DMS153 treated with DMSO at 0.1 percent for 48 hours (cell line): ENCODE measurements at regions not wholly inside any gene's neighbourhood (a gene's known extent, or its start where the extent isn't known, plus 50 kb on each side); places are given as distances from the start of the nearest gene placed in this dataset.
"Not testable (repeated sequence)": the region's sequence is repeated elsewhere in the genome, so short reads cannot be mapped to it uniquely, and the experiment has no call there.

Experiments
- DNase-seq: peaks from one replicate; lab custom pipeline; 2025; ENCODE audit not compliant: unreplicated experiment; lab: John Stamatoyannopoulos, UW

GRCh38 chr3:144875211-144875610, 903.6 kb downstream of the DIPK2A start:
- no peak for DNase-seq

DNA sequence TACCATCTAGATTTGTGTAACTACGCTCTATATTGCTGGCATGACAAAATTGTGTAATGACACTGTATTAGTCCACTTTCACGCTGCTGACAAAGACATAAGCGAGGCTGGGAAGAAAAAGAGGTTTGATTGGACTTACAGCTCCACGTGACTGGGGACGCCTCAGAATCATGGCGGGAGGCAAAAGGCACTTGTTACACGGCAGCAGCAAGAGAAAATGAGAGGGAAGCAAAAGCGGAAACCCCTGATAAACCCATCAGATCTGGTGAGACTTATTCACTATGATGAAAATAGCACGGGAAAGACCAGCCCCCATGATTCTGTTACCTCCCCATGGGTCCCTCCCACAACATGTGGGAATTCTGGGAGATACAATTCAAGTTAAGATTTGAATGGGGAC, 905.7 kb downstream of the DIPK2A start:
- no peak for DNase-seq

GRCh38 chr3:144879701-144880100, 908.1 kb downstream of the DIPK2A start:
- DNase-seq, result no peak

GRCh38 chr3:144893980-144894379, 922.4 kb downstream of the DIPK2A start:
- no peak for DNase-seq

DNA sequence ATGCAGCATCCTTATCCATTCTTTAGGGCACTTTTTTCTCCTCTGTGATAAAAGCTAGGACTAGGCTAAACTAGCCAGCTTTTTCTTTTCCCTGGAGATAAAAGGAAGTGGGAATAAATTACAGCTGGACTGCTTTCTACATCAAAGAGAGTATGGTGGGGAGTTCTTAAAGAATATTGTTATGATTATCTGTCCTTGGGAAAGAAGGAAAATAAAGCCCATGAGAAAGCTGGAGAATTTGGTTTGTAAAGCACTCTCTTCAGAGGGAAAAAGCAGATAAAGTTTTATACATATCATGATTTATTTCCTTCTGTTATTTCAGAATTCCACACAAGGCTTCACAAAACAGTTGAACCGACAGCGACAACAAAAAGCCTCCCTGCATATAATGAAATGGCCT, 923.0 kb downstream of the DIPK2A start:
- DNase-seq, result no peak

DNA sequence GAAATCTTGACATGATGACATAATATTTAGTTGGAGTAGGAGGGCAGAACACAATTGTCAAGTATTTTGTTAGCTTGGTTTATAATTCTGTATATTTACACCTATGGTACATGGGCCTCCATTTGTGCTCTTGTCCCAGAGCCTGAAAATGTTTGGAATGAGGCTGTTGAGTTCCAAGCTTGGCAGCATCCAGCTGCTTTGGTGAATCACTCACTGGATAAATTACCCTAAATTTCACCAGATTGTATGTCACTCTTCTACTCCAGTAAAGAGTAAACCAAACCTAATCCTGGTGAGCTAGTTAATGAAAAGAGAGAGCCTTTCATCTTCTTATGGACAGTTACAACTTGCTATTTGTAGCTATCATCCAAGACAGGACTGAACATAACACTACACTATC, 928.7 kb downstream of the DIPK2A start:
- no peak for DNase-seq

GRCh38 chr3:144907581-144907980, 936.0 kb downstream of the DIPK2A start:
- not testable (repeated sequence) for DNase-seq

GRCh38 chr3:144912968-144913367, 941.3 kb downstream of the DIPK2A start:
- DNase-seq, result no peak

- DNase-seq, result no peak
Measured at GRCh38 chr3:144915202-144915601, 943.6 kb downstream of the DIPK2A start.

GRCh38 chr3:144921710-144922109, 950.1 kb downstream of the DIPK2A start:
- no peak for DNase-seq

DNA sequence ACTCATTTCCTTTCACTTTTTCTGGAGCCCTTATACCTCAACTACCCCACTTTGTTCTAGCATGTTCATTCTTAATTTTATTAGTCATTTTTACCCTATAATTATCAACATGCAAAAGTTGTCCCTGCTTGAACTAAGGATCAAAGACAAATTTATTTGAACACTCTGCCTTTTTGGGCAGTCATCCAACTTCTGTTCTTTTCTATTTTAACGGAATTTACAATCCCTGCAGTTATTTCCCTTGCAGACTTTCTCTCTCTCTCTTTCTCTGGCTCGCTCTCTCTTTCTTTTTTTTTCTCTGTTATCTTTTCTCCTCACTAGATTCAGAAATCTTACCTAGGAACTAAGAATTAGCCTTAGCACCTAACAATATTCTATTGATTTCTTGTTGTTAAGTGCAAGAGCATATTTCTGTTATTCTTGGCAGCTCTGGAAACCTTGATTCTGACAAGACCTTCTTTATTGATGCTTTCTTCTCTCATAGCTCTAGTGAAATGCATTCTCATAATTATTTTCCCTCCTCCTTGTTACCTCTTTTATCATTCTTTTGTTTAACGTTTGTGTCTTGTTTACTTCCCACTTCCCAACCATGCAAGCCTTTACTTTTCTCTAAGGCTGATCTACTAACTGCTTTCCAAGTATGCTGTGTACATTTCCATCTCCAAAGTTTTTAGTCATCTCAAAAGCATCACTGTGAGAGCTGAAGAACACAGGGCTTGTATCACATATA, 951.6 kb downstream of the DIPK2A start:
- DNase-seq, result no peak

DNA sequence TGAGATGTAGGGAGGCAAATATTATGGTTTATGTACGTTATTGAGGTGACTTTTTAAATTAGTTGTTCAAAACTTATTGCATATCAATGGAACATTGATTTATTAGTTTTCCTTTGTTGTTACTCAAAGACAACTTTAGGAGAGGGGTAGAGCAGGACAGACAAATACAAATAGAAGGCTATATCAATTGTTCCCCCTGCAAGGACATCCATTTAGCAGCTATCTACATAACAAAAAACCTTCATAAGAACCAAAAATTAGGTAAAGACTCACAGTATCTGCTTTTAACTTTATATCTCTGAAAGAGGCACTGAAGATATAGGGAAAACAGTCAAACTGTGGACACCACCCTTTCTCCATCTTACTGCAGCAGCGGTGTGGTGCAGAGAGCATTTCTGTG, 958.8 kb downstream of the DIPK2A start:
- no peak for DNase-seq

DNA sequence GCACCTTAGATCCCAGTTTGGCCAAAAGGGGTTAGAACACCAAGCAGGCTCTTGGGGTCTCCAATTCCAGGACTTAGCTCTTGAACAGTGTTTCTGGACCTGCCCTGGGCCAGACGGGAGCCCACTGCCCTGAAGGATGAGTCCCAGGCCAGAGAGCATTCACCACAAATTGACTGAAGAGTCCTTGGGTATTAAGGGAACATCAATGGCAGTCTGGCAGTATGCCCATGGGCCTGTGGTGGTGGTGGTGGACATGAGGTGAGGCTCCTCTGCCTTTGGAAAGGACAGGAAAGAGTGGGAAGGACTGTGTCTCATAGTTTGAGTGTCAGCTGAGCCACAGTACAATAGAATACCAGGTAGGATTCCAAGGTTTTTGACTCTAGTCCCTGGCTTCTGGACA, 960.0 kb downstream of the DIPK2A start:
- DNase-seq, result no peak

DNA sequence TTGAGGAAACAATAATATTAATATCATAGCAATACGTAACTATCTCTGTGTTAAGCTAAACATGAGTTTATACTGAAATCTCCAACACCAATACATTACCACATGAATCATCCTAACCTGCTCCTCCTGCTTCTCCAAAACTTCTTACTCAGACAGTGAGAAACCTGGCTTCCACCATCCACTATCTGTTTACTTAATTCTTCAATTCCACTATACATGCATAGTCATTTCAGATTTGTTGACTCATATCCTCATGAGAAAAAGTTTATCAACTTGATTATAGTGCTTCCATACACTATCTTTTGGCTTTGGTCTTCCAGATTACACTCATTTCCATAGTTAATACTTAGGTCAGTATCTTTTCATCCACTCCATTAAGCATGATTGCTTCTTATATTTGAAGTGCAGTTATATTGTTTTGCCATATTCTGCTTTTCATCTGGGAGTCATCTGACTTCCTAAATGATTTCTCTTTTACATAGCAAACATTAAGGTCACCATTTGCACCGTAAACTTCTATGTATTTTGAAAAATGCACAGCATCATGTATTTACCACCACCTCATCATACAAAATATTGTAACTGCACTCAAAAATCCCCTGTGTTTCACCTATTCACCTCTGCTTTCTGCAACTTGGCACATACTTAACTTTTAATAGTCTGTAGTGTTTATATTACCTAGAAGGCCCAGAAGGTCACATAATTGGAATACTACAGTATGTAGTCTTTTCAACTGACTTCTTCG, 970.6 kb downstream of the DIPK2A start:
- DNase-seq, result no peak

- DNase-seq, result no peak
Measured at GRCh38 chr3:144942838-144943197, 971.2 kb downstream of the DIPK2A start.

DNA sequence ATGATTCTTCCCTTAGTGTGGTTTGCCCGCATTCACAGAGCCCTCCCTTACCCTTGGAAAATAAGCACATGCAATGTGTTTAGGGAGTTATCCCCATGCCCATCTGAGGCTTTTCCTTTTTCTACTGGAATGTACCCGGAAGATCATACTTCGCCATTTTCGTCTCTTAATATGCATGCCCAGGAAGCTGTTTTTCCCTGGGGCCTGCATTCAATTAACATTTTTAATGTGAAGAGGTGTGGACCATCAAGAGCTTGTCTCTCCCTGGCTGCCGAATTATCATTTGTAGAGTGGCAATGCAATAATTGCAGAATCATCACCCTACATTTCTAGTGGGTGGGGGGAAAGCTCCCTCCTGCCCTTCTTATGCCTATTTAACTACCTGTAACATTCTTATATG, 976.3 kb downstream of the DIPK2A start:
- no peak for DNase-seq

DNA sequence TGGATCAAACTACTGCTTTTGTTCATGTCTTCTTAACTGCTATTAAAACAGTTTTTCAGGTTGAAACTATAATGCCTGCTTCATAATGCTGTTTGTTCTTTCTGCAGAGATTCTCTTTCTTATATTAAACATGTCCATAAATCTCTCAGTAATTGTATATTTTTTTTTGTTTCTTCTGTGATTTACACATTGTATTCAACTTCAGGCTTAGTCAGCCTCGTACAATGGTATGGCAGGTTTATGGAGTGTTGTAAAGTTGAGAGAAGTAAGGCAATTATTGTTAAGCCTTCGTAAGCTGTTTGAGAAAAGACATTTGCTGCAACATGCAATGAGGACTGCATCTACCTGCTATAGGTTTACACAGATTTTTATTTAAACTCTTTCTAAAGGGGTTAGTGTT, 977.1 kb downstream of the DIPK2A start:
- peak; percentile 19 for DNase-seq

DNA sequence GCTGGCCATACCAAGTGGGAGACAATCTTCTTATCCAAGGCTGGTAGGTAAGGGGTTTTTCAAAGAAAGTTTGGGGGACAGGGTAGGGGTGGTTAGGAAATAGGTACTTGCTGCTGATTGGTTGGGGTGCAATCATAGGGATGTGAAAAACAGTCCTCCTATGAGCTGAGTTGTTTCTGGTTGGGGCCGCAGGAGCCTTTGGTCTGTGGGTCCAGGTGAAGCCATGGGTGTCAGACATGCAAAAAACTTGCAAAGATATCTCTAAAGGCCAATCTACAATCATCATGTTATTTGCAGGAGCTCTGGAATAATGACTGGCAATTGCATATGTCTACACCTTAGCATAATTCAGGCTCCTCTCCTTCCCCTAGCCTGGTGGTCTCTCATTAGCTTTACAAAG, 982.3 kb downstream of the DIPK2A start:
- DNase-seq, result no peak

- no peak for DNase-seq
Measured at GRCh38 chr3:144957398-144958101, 985.9 kb downstream of the DIPK2A start.

- no peak for DNase-seq
Measured at GRCh38 chr3:144963810-144964209, 992.2 kb downstream of the DIPK2A start.

GRCh38 chr3:144966560-144966959, 994.9 kb downstream of the DIPK2A start:
- no peak for DNase-seq

DNA sequence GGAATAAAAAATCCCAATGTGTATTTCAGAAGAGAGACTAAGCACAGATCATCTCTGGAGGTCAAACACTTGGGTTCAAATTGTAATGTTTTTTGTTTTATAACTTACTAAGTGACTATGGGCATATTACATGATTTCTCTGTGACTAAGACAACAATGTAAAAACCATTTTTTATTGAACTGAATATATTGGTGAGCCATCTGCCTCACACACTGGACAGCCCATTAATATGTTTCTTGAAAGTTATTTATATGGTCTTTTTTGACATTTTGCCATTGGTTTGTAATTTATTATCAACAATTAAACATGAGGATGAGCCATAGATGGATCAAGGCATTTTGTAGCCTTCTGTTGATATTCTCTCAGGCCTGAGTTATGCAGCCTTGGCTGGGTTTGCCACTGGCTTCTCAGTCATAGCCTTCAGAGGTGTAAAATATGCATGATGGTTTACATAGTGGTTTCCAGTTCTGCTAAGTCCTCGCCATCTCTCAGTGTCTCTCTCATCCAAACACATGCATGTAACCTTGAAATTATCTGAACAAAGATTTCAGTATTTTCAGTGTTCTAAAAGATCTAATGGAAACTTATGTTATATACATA, 997.2 kb downstream of the DIPK2A start:
- DNase-seq, result no peak
